ENCODE measurements at regions not wholly inside any gene's neighbourhood (a gene's known extent, or its start where the extent isn't known, plus 50 kb on each side); places are given as distances from the start of the nearest gene placed in this dataset.

GRCh38 chr12:87930033-87930432 is 99.2 kb downstream of the C12orf50 start:
- Histone ChIP-seq H3K4me3 (no peak overlapping the region), H3K9me3 (no peaks in the 10 kb centered on the region), H3K27ac (no peak overlapping the region), H3K36me3 (no peaks in the 10 kb centered on the region), H3K4me1 (no peaks in the 10 kb centered on the region), H3K27me3 (no peaks in the 10 kb centered on the region)
- no peak for ATAC-seq
- no peak for DNase-seq
- TF ChIP-seq CTCF (IDR thresholded peaks at IDR 0.05), result no peak
- intact Hi-C loops (cut with DNase I), result no loop called here

GRCh38 chr12:87929346-87929745 is 99.9 kb downstream of the C12orf50 start:
- ATAC-seq, result no peak
- Histone ChIP-seq H3K27me3 (no peaks in the 10 kb centered on the region), H3K4me3 (no peak overlapping the region), H3K9me3 (no peaks in the 10 kb centered on the region), H3K4me1 (no peaks in the 10 kb centered on the region), H3K27ac (no peak overlapping the region), H3K36me3 (no peaks in the 10 kb centered on the region)
- TF ChIP-seq CTCF (IDR thresholded peaks at IDR 0.05), result no peak
- intact Hi-C loops (cut with DNase I), result no loop called here
- no peak for DNase-seq

GRCh38 chr12:87928031-87928430 is 101.2 kb downstream of the C12orf50 start:
- no peak overlapping the region for H3K27ac ChIP-seq
- no peak for DNase-seq
- no peaks in the 10 kb centered on the region for H3K36me3 ChIP-seq
- no peak for TF ChIP-seq CTCF (IDR thresholded peaks at IDR 0.05)
- intact Hi-C loops (cut with DNase I), result no loop called here
- H3K4me1 ChIP-seq, result no peaks in the 10 kb centered on the region
- no peak for ATAC-seq
- no peaks in the 10 kb centered on the region for H3K9me3 ChIP-seq
- no peaks in the 10 kb centered on the region for H3K27me3 ChIP-seq
- no peak overlapping the region for H3K4me3 ChIP-seq

GRCh38 chr12:87925021-87925420 is 104.2 kb downstream of the C12orf50 start:
- no peak for ATAC-seq
- Histone ChIP-seq H3K27me3 (no peaks in the 10 kb centered on the region), H3K36me3 (no peaks in the 10 kb centered on the region), H3K4me1 (no peaks in the 10 kb centered on the region), H3K27ac (no peak overlapping the region), H3K9me3 (no peaks in the 10 kb centered on the region), H3K4me3 (no peak overlapping the region)
- no peak for TF ChIP-seq CTCF (IDR thresholded peaks at IDR 0.05)
- DNase-seq, result no peak
- intact Hi-C loops (cut with DNase I), result no loop called here

- Histone ChIP-seq H3K36me3 (no peaks in the 10 kb centered on the region), H3K27ac (no peak overlapping the region), H3K27me3 (no peaks in the 10 kb centered on the region), H3K9me3 (no peaks in the 10 kb centered on the region), H3K4me1 (no peaks in the 10 kb centered on the region), H3K4me3 (no peak overlapping the region)
- TF ChIP-seq CTCF (IDR thresholded peaks at IDR 0.05), result no peak
- no peak for ATAC-seq
- no peak for DNase-seq
- intact Hi-C loops (cut with DNase I), result no loop called here
Measured at GRCh38 chr12:87924149-87924548, 105.1 kb downstream of the C12orf50 start.

GRCh38 chr12:87923361-87923760 is 105.8 kb downstream of the C12orf50 start:
- H3K4me1 ChIP-seq, result no peaks in the 10 kb centered on the region
- no peak for ATAC-seq
- H3K27ac ChIP-seq, result no peak overlapping the region
- no peaks in the 10 kb centered on the region for H3K9me3 ChIP-seq
- no peak for DNase-seq
- intact Hi-C loops (cut with DNase I), result no loop called here
- H3K27me3 ChIP-seq, result no peaks in the 10 kb centered on the region
- H3K36me3 ChIP-seq, result no peaks in the 10 kb centered on the region
- H3K4me3 ChIP-seq, result no peak overlapping the region
- no peak for TF ChIP-seq CTCF (IDR thresholded peaks at IDR 0.05)

All from upper lobe of right lung (tissue), 1 donor.